SK-N-SH (cell line): ENCODE measurements at regions not wholly inside any gene's neighbourhood (a gene's known extent, or its start where the extent isn't known, plus 50 kb on each side); places are given as distances from the start of the nearest gene placed in this dataset.

Experiments
- CTCF ChIA-PET: fragments of 300-600, 350-600 bp; formaldehyde crosslinking; extraction: SDS; loops from one replicate; lab custom pipeline; 2021; lab: Yijun Ruan, JAX
- POLR2A ChIA-PET: fragments of 350-600 bp; sonication (Branson Sonifier 250); formaldehyde crosslinking; extraction: SDS; loops from one replicate; lab custom pipeline; 2020; ENCODE audit warnings: antibody characterized with exemption, inconsistent platforms; lab: Yijun Ruan, JAX
- DNase-seq: peaks from one replicate; pipeline ENCODE4 v3.0.0; 2012
- H2AFZ ChIP-seq: fragments of 200-600 bp; sonication (generic); 2 replicates; pipeline ENCODE4 v1.8.1; 2016; ENCODE audit warnings: antibody characterized with exemption, mild to moderate bottlenecking, low read depth
- H3F3A ChIP-seq: fragments of 200-600 bp; sonication (generic); replicated peaks from 2 replicates; pipeline ENCODE3; 2016; ENCODE audit warnings: antibody characterized with exemption, mild to moderate bottlenecking; ENCODE audit not compliant: insufficient read depth
- H3K27ac ChIP-seq, 2 experiments: fragments of 200-500 bp in 1 of 2; fragments of 200-600 bp in 1 of 2; sonication (Bioruptor generic) in 1 of 2; sonication (generic), shearing (Covaris generic) in 1 of 2; 2 replicates each; pipeline versions ENCODE4 v1.5.1 to v1.6.1; 2014 to 2016; ENCODE audit warnings: low read depth in 2 of 2, inconsistent platforms in 1 of 2, low read length in 1 of 2, mild to moderate bottlenecking in 1 of 2, mixed read lengths in 1 of 2
- H3K27me3 ChIP-seq: fragments of 200-600 bp; sonication (generic), shearing (Covaris generic); 2 replicates; pipeline ENCODE4 v1.6.1; 2016; ENCODE audit warnings: mixed run types; ENCODE audit not compliant: insufficient read depth
- H3K36me3 ChIP-seq, 2 experiments: fragments of 200-500 bp in 1 of 2; fragments of 200-600 bp in 1 of 2; sonication (Bioruptor generic) in 1 of 2; sonication (generic) in 1 of 2; replicated peaks in 1 of 2; 2 replicates each; pipeline versions ENCODE3 to v1.5.1; 2014 to 2016; ENCODE audit warnings: low read length in 1 of 2, mild to moderate bottlenecking in 1 of 2; ENCODE audit not compliant: insufficient read depth in 2 of 2, control insufficient read depth in 1 of 2
- H3K4me1 ChIP-seq, 2 experiments: fragments of 200-500 bp in 1 of 2; fragments of 200-600 bp in 1 of 2; sonication (Bioruptor generic) in 1 of 2; sonication (generic), shearing (Covaris generic) in 1 of 2; 2 replicates each; pipeline versions ENCODE4 v1.5.1 to v1.6.1; 2014 to 2016; ENCODE audit warnings: low read depth in 1 of 2, low read length in 1 of 2, mixed run types in 1 of 2; ENCODE audit not compliant: insufficient read depth in 2 of 2, control insufficient read depth in 1 of 2
- H3K4me2 ChIP-seq: fragments of 200-600 bp; sonication (generic), shearing (Covaris generic); 2 replicates; pipeline ENCODE4 v1.6.1; 2017; ENCODE audit warnings: mixed run types
- H3K4me3 ChIP-seq, 2 experiments: fragments of 200-500 bp in 1 of 2; fragments of 200-600 bp in 1 of 2; sonication (Bioruptor generic) in 1 of 2; sonication (generic), shearing (Covaris generic) in 1 of 2; 2 replicates each; pipeline versions ENCODE4 v1.5.1 to v1.8.1; 2014 to 2016; ENCODE audit warnings: low read depth in 2 of 2, inconsistent platforms in 1 of 2, low read length in 1 of 2, mild to moderate bottlenecking in 1 of 2, mixed read lengths in 1 of 2, moderate library complexity in 1 of 2
- H3K79me2 ChIP-seq: fragments of 200-600 bp; sonication (generic); 2 replicates; pipeline ENCODE4 v1.8.1; 2017; ENCODE audit warnings: mild to moderate bottlenecking; ENCODE audit not compliant: insufficient read depth
- H3K9ac ChIP-seq: fragments of 200-600 bp; sonication (generic); 2 replicates; pipeline ENCODE4 v1.6.1; 2017; ENCODE audit warnings: mixed run types
- H3K9me2 ChIP-seq: fragments of 200-600 bp; sonication (generic); 2 replicates; pipeline ENCODE4 v1.6.1; 2017; ENCODE audit warnings: mixed run types
- H3K9me3 ChIP-seq: fragments of 200-600 bp; sonication (generic); 2 replicates; pipeline ENCODE4 v1.6.1; 2017; ENCODE audit warnings: mixed run types, mild to moderate bottlenecking, moderate library complexity
- H4K20me1 ChIP-seq: fragments of 200-600 bp; sonication (generic); 2 replicates; pipeline ENCODE4 v1.6.1; 2017; ENCODE audit warnings: mild to moderate bottlenecking, mixed run types; ENCODE audit not compliant: insufficient read depth
- CHD2 ChIP-seq: fragments of 150-350 bp; IDR thresholded peaks from 2 replicates; pipeline ENCODE4 v1.6.1; 2018; ENCODE audit warnings: low read length; ENCODE audit not compliant: partially characterized antibody
- CTCF ChIP-seq: fragments of 200-600 bp; sonication (generic); IDR thresholded peaks from 2 replicates; pipeline ENCODE4 v1.6.1; 2017; ENCODE audit warnings: antibody characterized with exemption, mild to moderate bottlenecking, moderate library complexity
- GATA2 ChIP-seq: sonication (generic); formaldehyde crosslinking; IDR thresholded peaks from 2 replicates; pipeline ENCODE4 v1.5.0; 2020; ENCODE audit warnings: mild to moderate bottlenecking, missing genetic modification reagents
- MAX ChIP-seq: IDR thresholded peaks from 2 replicates; pipeline ENCODE4 v1.4.0; 2012; ENCODE audit warnings: low read depth
- MEF2A ChIP-seq: IDR thresholded peaks from 2 replicates; pipeline ENCODE4 v1.4.0; 2012; ENCODE audit warnings: low read depth, borderline replicate concordance
- RAD21 ChIP-seq: IDR thresholded peaks from 2 replicates; pipeline ENCODE4 v1.6.1; 2012; ENCODE audit warnings: mild to moderate bottlenecking, low read length
- SIN3A ChIP-seq: IDR thresholded peaks from 2 replicates; pipeline ENCODE4 v1.6.1; 2012; ENCODE audit warnings: low read depth, mild to moderate bottlenecking, low read length, moderate library complexity, borderline replicate concordance
- TAF1 ChIP-seq: IDR thresholded peaks from 2 replicates; pipeline ENCODE4 v1.6.1; 2012; ENCODE audit warnings: low read depth, mild to moderate bottlenecking, low read length, moderate library complexity, borderline replicate concordance
- TCF12 ChIP-seq: IDR thresholded peaks from 2 replicates; pipeline ENCODE4 v1.4.0; 2012
- USF2 ChIP-seq: fragments of 150-350 bp; IDR thresholded peaks from 2 replicates; pipeline ENCODE4 v1.6.1; 2017; ENCODE audit warnings: antibody characterized with exemption, low read length, low read depth, borderline replicate concordance
- ZBTB33 ChIP-seq: IDR thresholded peaks from 2 replicates; pipeline ENCODE4 v1.4.0; 2012; ENCODE audit warnings: low read depth, borderline replicate concordance
- WGBS: methylation state at CpG from one replicate; pipeline ENCODE4 v1.1.6; 2017; ENCODE audit warnings: low lambda C conversion rate; 5-methylcytosine and 5-hydroxymethylcytosine counted together

GRCh38 chr10:9381733-9382532, 1327.4 kb downstream of the GATA3 start:
- no peaks in the 10 kb centered on the region for H4K20me1 ChIP-seq
- no peaks in the 10 kb centered on the region for H3K9me2 ChIP-seq
- ChIA-PET CTCF (no interaction called here), POLR2A (no interaction called here)
- no peaks in the 10 kb centered on the region for H3K9me3 ChIP-seq
- no peaks in the 10 kb centered on the region for H3K79me2 ChIP-seq
- no peak overlapping the region for H3K27ac ChIP-seq
- H3K9ac ChIP-seq, result no peak overlapping the region
- no peaks in the 10 kb centered on the region for H3F3A ChIP-seq
- no peaks in the 10 kb centered on the region for H3K27me3 ChIP-seq
- TF ChIP-seq ZBTB33 (no peak), TCF12 (no peak), RAD21 (no peak), MAX (no peak), USF2 (no peak), MEF2A (no peak), TAF1 (no peak), CTCF (no peak), CHD2 (no peak)
- WGBS, result 2% methylated on average over 5 of the region's 5 CpGs
- no peaks in the 10 kb centered on the region for H3K4me1 ChIP-seq
- no peak overlapping the region for H2AFZ ChIP-seq
- no peak for DNase-seq
- H3K4me2 ChIP-seq, result no peak overlapping the region
- no peak overlapping the region for H3K4me3 ChIP-seq
- H3K36me3 ChIP-seq, result no peaks in the 10 kb centered on the region

GRCh38 chr10:9382533-9382866, 1328.0 kb downstream of the GATA3 start:
- Histone ChIP-seq H2AFZ (no peak overlapping the region), H3K9me3 (no peaks in the 10 kb centered on the region)
- no peak for TF ChIP-seq SIN3A
- TF ChIP-seq GATA2 (CRISPR knock-in tag), result no peak
- no peak for TF ChIP-seq ZBTB33
- TF ChIP-seq, all 33 proteins: peak for 0
- H3K27ac ChIP-seq, result no peak overlapping the region
- ChIA-PET CTCF (no interaction called here), POLR2A (no interaction called here)
- H3K4me3 ChIP-seq, result no peak overlapping the region
- no peaks in the 10 kb centered on the region for H3K4me1 ChIP-seq
- no peaks in the 10 kb centered on the region for H3K9me2 ChIP-seq
- H3K27me3 ChIP-seq, result no peaks in the 10 kb centered on the region
- no peaks in the 10 kb centered on the region for H3K36me3 ChIP-seq
- H3K79me2 ChIP-seq, result no peaks in the 10 kb centered on the region
- H3K9ac ChIP-seq, result no peak overlapping the region
- no peak overlapping the region for H3K4me2 ChIP-seq
- 2% methylated on average over 3 of the region's 3 CpGs for WGBS
- no peak for DNase-seq
- H3F3A ChIP-seq, result no peaks in the 10 kb centered on the region
- H4K20me1 ChIP-seq, result no peaks in the 10 kb centered on the region
